ENCODE measurements at regions not wholly inside any gene's neighbourhood (a gene's known extent, or its start where the extent isn't known, plus 50 kb on each side); places are given as distances from the start of the nearest gene placed in this dataset.
A peak's percentile ranks its signal among the peaks of the same experiment; 100 is the strongest.

- Histone ChIP-seq H2AK5ac (ENCODE audit: low read length, severe bottlenecking) (no peak overlapping the region), H2BK120ac (ENCODE audit: low read depth, low read length) (no peak overlapping the region), H4K91ac (ENCODE audit: low read length) (no peak overlapping the region), H2BK12ac (ENCODE audit: low read length in 2 of 2) (peak overlapping the region in 1 of 2 experiments; percentile 62), H3K4me2 (ENCODE audit: low read length, poor library complexity, severe bottlenecking) (peak overlapping the region; percentile 44), H3K18ac (ENCODE audit: low read depth in 1 of 2, low read length in 2 of 2) (no peak overlapping the region), H3K9me3 (ENCODE audit: control insufficient read depth, low read length) (peaks cover 6% of the 10 kb centered on the region), H3K14ac (ENCODE audit: low read length in 2 of 2) (no peak overlapping the region), H2AFZ (ENCODE audit: low read depth, low read length) (no peak overlapping the region), H3K27me3 (ENCODE audit: control insufficient read depth in 1 of 2, insufficient read depth in 1 of 2, low read length in 2 of 2) (no peaks in the 10 kb centered on the region), H4K8ac (ENCODE audit: low read length) (no peak overlapping the region), H3K4me1 (ENCODE audit: control insufficient read depth, insufficient read depth, low read depth, low read length) (peaks cover 3% of the 10 kb centered on the region), H3K4ac (ENCODE audit: low read depth in 1 of 2, low read length in 2 of 2) (no peak overlapping the region), H3K36me3 (ENCODE audit: control insufficient read depth in 1 of 2, insufficient read depth in 2 of 2, low read depth in 1 of 2, low read length in 2 of 2) (no peaks in the 10 kb centered on the region), H3K79me1 (replicated peaks; ENCODE audit: low read length, poor library complexity, severe bottlenecking) (no peaks in the 10 kb centered on the region), H3K9ac (ENCODE audit: low read length) (no peak overlapping the region), H2BK15ac (ENCODE audit: low read depth, poor library complexity, severe bottlenecking) (no peak overlapping the region), H3K4me3 (ENCODE audit: insufficient read depth in 1 of 2, low read depth in 1 of 2, low read length in 2 of 2) (no peak overlapping the region), H3K23ac (ENCODE audit: low read length in 2 of 2) (no peak overlapping the region), H2BK5ac (ENCODE audit: low read depth, low read length, poor library complexity, severe bottlenecking) (no peak overlapping the region), H3K27ac (ENCODE audit: low read length, poor library complexity, severe bottlenecking) (peak overlapping the region; percentile 30)
- DNase-seq: no peak
- 71% methylated on average over 9 of the region's 9 CpGs for WGBS
Measured at GRCh38 chr10:2120746-2121145, 383.4 kb upstream of the ADARB2 start.

- H3K9ac ChIP-seq (ENCODE audit: low read length): no peak overlapping the region
- H2AFZ ChIP-seq (ENCODE audit: low read depth, low read length): no peak overlapping the region
- no peak overlapping the region for H4K91ac ChIP-seq (ENCODE audit: low read length)
- H4K8ac ChIP-seq (ENCODE audit: low read length): peak overlapping the region; percentile 42
- no peak overlapping the region for H3K4me3 ChIP-seq (ENCODE audit: insufficient read depth in 1 of 2, low read depth in 1 of 2, low read length in 2 of 2)
- no peak overlapping the region for H2AK5ac ChIP-seq (ENCODE audit: low read length, severe bottlenecking)
- no peaks in the 10 kb centered on the region for H3K36me3 ChIP-seq (ENCODE audit: control insufficient read depth in 1 of 2, insufficient read depth in 2 of 2, low read depth in 1 of 2, low read length in 2 of 2)
- no peak overlapping the region for H2BK120ac ChIP-seq (ENCODE audit: low read depth, low read length)
- H2BK15ac ChIP-seq (ENCODE audit: low read depth, poor library complexity, severe bottlenecking): no peak overlapping the region
- H3K14ac ChIP-seq (ENCODE audit: low read length in 2 of 2): no peak overlapping the region
- no peak overlapping the region for H3K4ac ChIP-seq (ENCODE audit: low read depth in 1 of 2, low read length in 2 of 2)
- WGBS: 49% methylated on average over 6 of the region's 6 CpGs
- H2BK12ac ChIP-seq (ENCODE audit: low read length in 2 of 2): no peak overlapping the region
- H3K4me1 ChIP-seq (ENCODE audit: control insufficient read depth, insufficient read depth, low read depth, low read length): peaks cover 3% of the 10 kb centered on the region
- H3K27me3 ChIP-seq (ENCODE audit: control insufficient read depth in 1 of 2, insufficient read depth in 1 of 2, low read length in 2 of 2): no peaks in the 10 kb centered on the region
- H3K18ac ChIP-seq (ENCODE audit: low read depth in 1 of 2, low read length in 2 of 2): no peak overlapping the region
- peak; percentile 67 for DNase-seq
- no peak overlapping the region for H3K4me2 ChIP-seq (ENCODE audit: low read length, poor library complexity, severe bottlenecking)
- no peak overlapping the region for H3K23ac ChIP-seq (ENCODE audit: low read length in 2 of 2)
- peaks cover 9% of the 10 kb centered on the region for H3K9me3 ChIP-seq (ENCODE audit: control insufficient read depth, low read length)
- H2BK5ac ChIP-seq (ENCODE audit: low read depth, low read length, poor library complexity, severe bottlenecking): no peak overlapping the region
- H3K27ac ChIP-seq (ENCODE audit: low read length, poor library complexity, severe bottlenecking): no peak overlapping the region
- H3K79me1 ChIP-seq (replicated peaks; ENCODE audit: low read length, poor library complexity, severe bottlenecking): no peaks in the 10 kb centered on the region
Measured at GRCh38 chr10:2119316-2119715, 382.0 kb upstream of the ADARB2 start.

DNA sequence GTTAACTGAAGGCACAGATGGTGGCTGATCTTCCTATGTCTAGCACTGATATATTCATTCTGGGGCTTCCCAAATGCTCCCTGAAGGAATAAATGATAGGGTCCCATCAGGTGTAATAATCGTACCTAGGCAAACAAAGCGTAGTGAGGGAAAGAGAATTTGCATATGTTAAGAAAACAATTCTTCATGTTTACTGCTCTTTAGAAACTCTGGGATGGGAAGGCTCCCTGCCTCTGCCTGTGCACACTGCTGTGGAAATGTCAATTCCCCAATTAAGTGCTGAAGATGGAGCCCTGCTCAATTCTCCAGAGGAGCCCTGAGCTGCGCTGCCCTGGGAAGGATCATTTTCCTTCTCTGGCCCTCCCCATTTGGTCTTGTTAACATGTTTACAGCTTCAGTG lies 380.9 kb upstream of the ADARB2 start:
- H4K91ac ChIP-seq (ENCODE audit: low read length): no peak overlapping the region
- H3K18ac ChIP-seq (ENCODE audit: low read depth in 1 of 2, low read length in 2 of 2): no peak overlapping the region
- H3K27me3 ChIP-seq (ENCODE audit: control insufficient read depth in 1 of 2, insufficient read depth in 1 of 2, low read length in 2 of 2): no peaks in the 10 kb centered on the region
- H4K8ac ChIP-seq (ENCODE audit: low read length): no peak overlapping the region
- H3K4ac ChIP-seq (ENCODE audit: low read depth in 1 of 2, low read length in 2 of 2): no peak overlapping the region
- H2BK5ac ChIP-seq (ENCODE audit: low read depth, low read length, poor library complexity, severe bottlenecking): no peak overlapping the region
- no peak overlapping the region for H3K4me2 ChIP-seq (ENCODE audit: low read length, poor library complexity, severe bottlenecking)
- 100% methylated on average over 3 of the region's 3 CpGs for WGBS
- DNase-seq: no peak
- H3K36me3 ChIP-seq (ENCODE audit: control insufficient read depth in 1 of 2, insufficient read depth in 2 of 2, low read depth in 1 of 2, low read length in 2 of 2): no peaks in the 10 kb centered on the region
- H2BK12ac ChIP-seq (ENCODE audit: low read length in 2 of 2): no peak overlapping the region
- H3K9ac ChIP-seq (ENCODE audit: low read length): no peak overlapping the region
- no peak overlapping the region for H3K4me3 ChIP-seq (ENCODE audit: insufficient read depth in 1 of 2, low read depth in 1 of 2, low read length in 2 of 2)
- no peaks in the 10 kb centered on the region for H3K79me1 ChIP-seq (replicated peaks; ENCODE audit: low read length, poor library complexity, severe bottlenecking)
- H3K23ac ChIP-seq (ENCODE audit: low read length in 2 of 2): no peak overlapping the region
- no peak overlapping the region for H2AK5ac ChIP-seq (ENCODE audit: low read length, severe bottlenecking)
- H2BK120ac ChIP-seq (ENCODE audit: low read depth, low read length): no peak overlapping the region
- no peak overlapping the region for H2AFZ ChIP-seq (ENCODE audit: low read depth, low read length)
- H3K14ac ChIP-seq (ENCODE audit: low read length in 2 of 2): no peak overlapping the region
- H3K9me3 ChIP-seq (ENCODE audit: control insufficient read depth, low read length): peaks cover 9% of the 10 kb centered on the region
- H3K27ac ChIP-seq (ENCODE audit: low read length, poor library complexity, severe bottlenecking): no peak overlapping the region
- no peak overlapping the region for H2BK15ac ChIP-seq (ENCODE audit: low read depth, poor library complexity, severe bottlenecking)
- peaks cover 3% of the 10 kb centered on the region for H3K4me1 ChIP-seq (ENCODE audit: control insufficient read depth, insufficient read depth, low read depth, low read length)

- H3K4ac ChIP-seq (ENCODE audit: low read depth in 1 of 2, low read length in 2 of 2): no peak overlapping the region
- H3K4me2 ChIP-seq (ENCODE audit: low read length, poor library complexity, severe bottlenecking): no peak overlapping the region
- no peak overlapping the region for H3K9ac ChIP-seq (ENCODE audit: low read length)
- no peak overlapping the region for H3K14ac ChIP-seq (ENCODE audit: low read length in 2 of 2)
- H3K23ac ChIP-seq (ENCODE audit: low read length in 2 of 2): no peak overlapping the region
- H2BK120ac ChIP-seq (ENCODE audit: low read depth, low read length): no peak overlapping the region
- H2AK5ac ChIP-seq (ENCODE audit: low read length, severe bottlenecking): no peak overlapping the region
- H3K27me3 ChIP-seq (ENCODE audit: control insufficient read depth in 1 of 2, insufficient read depth in 1 of 2, low read length in 2 of 2): no peaks in the 10 kb centered on the region
- peaks cover 9% of the 10 kb centered on the region for H3K9me3 ChIP-seq (ENCODE audit: control insufficient read depth, low read length)
- H2BK5ac ChIP-seq (ENCODE audit: low read depth, low read length, poor library complexity, severe bottlenecking): no peak overlapping the region
- no peak overlapping the region for H2BK12ac ChIP-seq (ENCODE audit: low read length in 2 of 2)
- H2BK15ac ChIP-seq (ENCODE audit: low read depth, poor library complexity, severe bottlenecking): no peak overlapping the region
- WGBS: no CpG with 5 or more reads among the region's 1 CpG
- no peaks in the 10 kb centered on the region for H3K36me3 ChIP-seq (ENCODE audit: control insufficient read depth in 1 of 2, insufficient read depth in 2 of 2, low read depth in 1 of 2, low read length in 2 of 2)
- H4K91ac ChIP-seq (ENCODE audit: low read length): no peak overlapping the region
- DNase-seq: no peak
- no peak overlapping the region for H3K27ac ChIP-seq (ENCODE audit: low read length, poor library complexity, severe bottlenecking)
- H3K4me1 ChIP-seq (ENCODE audit: control insufficient read depth, insufficient read depth, low read depth, low read length): peaks cover 2% of the 10 kb centered on the region
- H3K79me1 ChIP-seq (replicated peaks; ENCODE audit: low read length, poor library complexity, severe bottlenecking): no peaks in the 10 kb centered on the region
- H4K8ac ChIP-seq (ENCODE audit: low read length): no peak overlapping the region
- H3K4me3 ChIP-seq (ENCODE audit: insufficient read depth in 1 of 2, low read depth in 1 of 2, low read length in 2 of 2): no peak overlapping the region
- no peak overlapping the region for H2AFZ ChIP-seq (ENCODE audit: low read depth, low read length)
- no peak overlapping the region for H3K18ac ChIP-seq (ENCODE audit: low read depth in 1 of 2, low read length in 2 of 2)
Measured at GRCh38 chr10:2117641-2118040, 380.3 kb upstream of the ADARB2 start.

Data from mesenchymal stem cell (in vitro differentiated cells and primary cell).